ENCODE measurements at regions not wholly inside any gene's neighbourhood (a gene's known extent, or its start where the extent isn't known, plus 50 kb on each side); places are given as distances from the start of the nearest gene placed in this dataset.
"Not testable (repeated sequence)": the region's sequence is repeated elsewhere in the genome, so short reads cannot be mapped to it uniquely, and the experiment has no call there.

- peak; percentile 26 for DNase-seq
Measured at GRCh38 chr2:111545723-111546431, 338.1 kb downstream of the ANAPC1 start.

GRCh38 chr2:111546578-111546977, 337.4 kb downstream of the ANAPC1 start:
- DNase-seq, result not testable (repeated sequence)

- not testable (repeated sequence) for DNase-seq
Measured at GRCh38 chr2:111549174-111549573, 334.8 kb downstream of the ANAPC1 start.

GRCh38 chr2:111551428-111551827, 332.6 kb downstream of the ANAPC1 start:
- DNase-seq, result not testable (repeated sequence)

- not testable (repeated sequence) for DNase-seq
Measured at GRCh38 chr2:111552625-111553024, 331.4 kb downstream of the ANAPC1 start.

GRCh38 chr2:111559301-111559700, 324.7 kb downstream of the ANAPC1 start:
- DNase-seq, result not testable (repeated sequence)

GRCh38 chr2:111559814-111560213, 324.2 kb downstream of the ANAPC1 start:
- not testable (repeated sequence) for DNase-seq

GRCh38 chr2:111566068-111566467, 317.9 kb downstream of the ANAPC1 start:
- not testable (repeated sequence) for DNase-seq

GRCh38 chr2:111567233-111567632, 316.8 kb downstream of the ANAPC1 start:
- DNase-seq, result not testable (repeated sequence)

GRCh38 chr2:111569356-111570199, 314.4 kb downstream of the ANAPC1 start:
- not testable (repeated sequence) for DNase-seq

- not testable (repeated sequence) for DNase-seq
Measured at GRCh38 chr2:111570300-111571114, 313.5 kb downstream of the ANAPC1 start.

GRCh38 chr2:111574803-111575202, 309.2 kb downstream of the ANAPC1 start:
- DNase-seq, result not testable (repeated sequence)

- DNase-seq, result not testable (repeated sequence)
Measured at GRCh38 chr2:111577154-111577885, 306.7 kb downstream of the ANAPC1 start.

- not testable (repeated sequence) for DNase-seq
Measured at GRCh38 chr2:111579500-111580134, 304.4 kb downstream of the ANAPC1 start.

GRCh38 chr2:111580616-111581015, 303.4 kb downstream of the ANAPC1 start:
- DNase-seq, result not testable (repeated sequence)

- DNase-seq, result not testable (repeated sequence)
Measured at GRCh38 chr2:111582090-111582489, 301.9 kb downstream of the ANAPC1 start.

- not testable (repeated sequence) for DNase-seq
Measured at GRCh38 chr2:111583480-111583879, 300.5 kb downstream of the ANAPC1 start.

GRCh38 chr2:111584540-111584939, 299.5 kb downstream of the ANAPC1 start:
- DNase-seq, result not testable (repeated sequence)

- DNase-seq, result not testable (repeated sequence)
Measured at GRCh38 chr2:111584950-111585349, 299.0 kb downstream of the ANAPC1 start.

- not testable (repeated sequence) for DNase-seq
Measured at GRCh38 chr2:111586014-111586413, 298.0 kb downstream of the ANAPC1 start.

- not testable (repeated sequence) for DNase-seq
Measured at GRCh38 chr2:111595072-111595471, 288.9 kb downstream of the ANAPC1 start.
